NCI-H345 treated with DMSO at 0.1 percent for 48 hours (cell line): ENCODE measurements at regions not wholly inside any gene's neighbourhood (a gene's known extent, or its start where the extent isn't known, plus 50 kb on each side); places are given as distances from the start of the nearest gene placed in this dataset.
"Not testable (repeated sequence)": the region's sequence is repeated elsewhere in the genome, so short reads cannot be mapped to it uniquely, and the experiment has no call there.

ENCODE experiments used
- DNase-seq: peaks from one replicate; lab custom pipeline; 2025; ENCODE audit not compliant: unreplicated experiment; lab: John Stamatoyannopoulos, UW

DNA sequence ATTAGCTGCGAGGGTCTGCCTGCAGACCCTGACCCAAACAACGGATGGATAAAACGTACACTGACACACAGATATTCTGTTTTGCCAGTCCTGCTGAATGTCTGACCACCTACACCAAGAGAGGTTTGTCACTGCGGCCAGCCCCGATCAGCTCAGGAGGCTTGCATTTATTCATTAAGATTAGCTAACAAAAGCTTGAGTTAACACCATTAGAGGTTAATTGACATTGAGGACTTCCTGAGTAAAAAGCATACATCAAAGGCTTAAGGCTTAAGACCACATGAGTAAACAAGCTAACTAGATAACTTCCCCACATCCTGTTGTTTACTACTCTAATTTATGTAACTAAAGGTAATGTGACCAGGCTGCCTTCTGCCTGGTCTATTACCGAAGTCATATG is 198.1 kb upstream of the TRPC7 start:
- DNase-seq = no peak

DNA sequence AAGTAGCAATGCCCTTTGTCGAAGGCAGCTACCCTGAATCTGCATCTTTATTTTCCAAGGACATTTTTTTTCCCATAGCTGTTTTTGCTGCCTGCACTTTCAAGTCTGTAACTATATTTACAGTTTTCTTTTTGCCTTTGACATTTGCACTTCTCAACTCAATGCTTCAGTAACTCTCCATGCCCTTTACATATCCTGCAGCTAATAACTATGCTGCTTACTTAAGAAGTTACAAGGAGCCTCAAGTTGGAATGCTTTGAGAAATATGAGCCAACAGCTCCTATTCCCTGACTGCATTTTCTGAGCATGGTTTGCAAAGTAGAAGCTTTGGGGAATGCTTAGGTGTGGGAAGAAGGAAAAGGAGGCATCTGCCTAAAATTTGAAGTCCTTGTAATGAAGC is 194.8 kb upstream of the TRPC7 start:
- DNase-seq = no peak

- no peak for DNase-seq
Observed at GRCh38 chr5:136559651-136560050, 194.3 kb upstream of the TRPC7 start.

DNA sequence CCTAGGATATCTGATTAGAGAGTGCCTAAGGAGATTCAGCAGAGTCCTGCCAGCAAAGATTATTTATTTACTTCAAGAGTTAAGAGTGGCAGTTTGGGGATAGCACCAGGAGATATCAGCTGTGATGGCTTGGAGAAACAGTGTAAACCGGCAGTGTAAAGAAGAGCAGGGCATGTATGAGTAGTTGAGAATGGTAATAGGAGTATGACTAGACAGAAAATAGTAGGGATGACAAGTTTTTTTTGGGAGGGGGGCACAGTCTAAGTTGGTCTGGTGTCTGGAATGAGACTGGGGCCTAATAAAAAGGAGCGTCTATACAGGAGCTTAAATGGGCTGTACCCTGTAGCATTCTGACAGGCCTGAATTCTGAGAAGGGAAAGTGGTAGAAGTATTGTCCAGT is 181.8 kb upstream of the TRPC7 start:
- DNase-seq = not testable (repeated sequence)

- DNase-seq = not testable (repeated sequence)
Observed at GRCh38 chr5:136546441-136546840, 181.1 kb upstream of the TRPC7 start.

DNA sequence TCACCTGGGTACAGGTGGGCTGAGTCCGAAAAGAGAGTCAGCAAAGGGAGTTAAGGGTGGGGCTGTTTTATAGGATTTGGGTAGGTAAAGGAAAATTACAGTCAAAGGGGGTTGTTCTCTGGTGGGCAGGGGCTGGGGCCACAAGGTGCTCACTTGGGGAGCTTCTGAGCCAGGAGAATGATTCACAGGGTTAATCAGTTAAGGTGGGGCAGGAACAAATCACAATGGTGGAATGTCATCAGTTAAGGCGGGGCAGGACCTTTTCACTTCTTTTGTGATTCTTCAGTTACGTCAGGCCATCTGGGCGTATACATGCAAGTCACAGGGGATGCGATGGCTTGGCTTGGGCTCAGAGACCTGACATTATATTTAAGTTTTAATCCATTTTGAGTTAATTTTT is 179.7 kb upstream of the TRPC7 start:
- not testable (repeated sequence) for DNase-seq

GRCh38 chr5:136538534-136538933 is 173.2 kb upstream of the TRPC7 start:
- DNase-seq = no peak

DNA sequence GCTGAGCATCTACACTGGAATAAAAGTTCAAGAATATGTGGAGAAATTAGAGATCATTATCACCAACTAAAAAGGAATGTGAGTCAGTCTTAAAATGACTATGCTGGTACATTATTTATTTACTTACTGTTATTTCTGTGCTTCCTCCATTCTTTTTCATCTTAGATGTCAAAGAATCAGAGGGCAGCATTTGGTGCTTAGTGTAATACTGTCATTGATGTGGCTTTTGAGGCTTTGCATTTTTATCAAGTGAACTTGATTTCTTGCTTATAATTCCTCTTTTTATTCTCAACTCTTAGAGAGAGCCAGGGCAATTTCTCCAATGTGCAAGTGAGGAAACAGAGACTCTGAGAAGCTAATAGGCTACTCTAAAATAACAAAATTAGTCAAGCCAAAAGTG is 163.7 kb upstream of the TRPC7 start:
- DNase-seq = no peak

DNA sequence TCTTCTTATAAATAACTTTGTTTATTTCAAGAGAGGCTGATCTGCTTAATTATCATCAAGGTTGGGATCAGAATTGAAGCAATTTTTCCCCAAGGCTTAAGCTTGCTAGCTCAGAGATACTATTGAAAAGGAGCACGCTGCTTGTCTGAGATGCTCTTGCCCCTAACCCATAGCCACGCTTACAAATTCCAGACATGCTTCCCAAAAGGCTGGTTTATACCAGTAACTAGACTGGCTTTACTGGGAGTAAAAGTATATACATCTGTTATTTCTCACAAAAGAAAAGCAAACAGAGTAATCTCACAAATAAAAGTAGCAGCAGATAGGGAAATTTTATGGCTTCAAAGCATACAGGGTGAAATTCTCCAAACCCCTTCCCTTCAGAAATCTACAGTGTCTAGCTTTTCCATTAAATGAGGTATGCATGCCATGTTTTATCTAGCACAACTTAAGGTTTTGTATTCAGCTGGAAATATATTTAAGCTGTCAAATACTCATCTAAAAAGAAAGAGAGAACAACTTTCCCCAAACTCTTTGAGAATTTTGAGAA is 163.2 kb upstream of the TRPC7 start:
- no peak for DNase-seq

- DNase-seq = no peak
Observed at GRCh38 chr5:136527311-136527710, 162.0 kb upstream of the TRPC7 start.

DNA sequence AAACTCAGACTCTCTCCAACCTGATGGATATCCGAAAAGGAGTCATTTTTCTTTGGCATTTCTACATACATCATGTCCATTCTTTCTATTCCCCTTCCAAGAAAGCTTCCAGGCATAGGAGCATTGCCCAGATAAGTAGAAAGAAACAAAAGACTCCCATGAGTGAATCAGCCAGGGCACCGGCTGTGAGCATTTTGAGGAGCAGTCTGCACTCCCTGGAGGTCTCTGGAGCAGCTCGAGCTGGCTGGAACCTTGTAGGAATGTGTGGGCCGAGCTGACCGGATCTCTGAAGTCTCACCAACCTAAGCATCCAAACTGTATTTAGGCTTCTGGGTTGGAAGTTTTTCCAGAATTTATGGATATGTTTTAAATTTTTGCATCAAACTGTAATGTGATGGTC is 161.4 kb upstream of the TRPC7 start:
- DNase-seq = no peak

DNA sequence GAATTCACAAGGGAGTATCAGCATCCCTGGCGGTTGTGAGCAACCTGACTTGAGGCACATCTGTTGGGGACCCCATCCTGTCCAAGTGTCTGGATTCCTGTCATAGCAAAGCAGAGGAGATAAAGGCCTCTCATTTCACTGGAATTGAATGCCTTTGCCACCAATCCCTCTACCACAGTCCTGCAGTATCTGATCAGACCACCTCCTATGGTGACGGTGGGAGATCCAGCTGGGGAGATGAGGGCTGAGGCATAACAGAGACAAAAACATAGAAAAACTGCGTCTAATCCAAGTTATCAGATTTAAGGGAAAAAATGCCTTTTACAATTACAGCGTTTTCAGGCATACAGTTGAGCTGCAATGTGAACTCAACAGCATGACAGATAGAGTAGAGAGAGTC is 160.7 kb upstream of the TRPC7 start:
- no peak for DNase-seq

DNA sequence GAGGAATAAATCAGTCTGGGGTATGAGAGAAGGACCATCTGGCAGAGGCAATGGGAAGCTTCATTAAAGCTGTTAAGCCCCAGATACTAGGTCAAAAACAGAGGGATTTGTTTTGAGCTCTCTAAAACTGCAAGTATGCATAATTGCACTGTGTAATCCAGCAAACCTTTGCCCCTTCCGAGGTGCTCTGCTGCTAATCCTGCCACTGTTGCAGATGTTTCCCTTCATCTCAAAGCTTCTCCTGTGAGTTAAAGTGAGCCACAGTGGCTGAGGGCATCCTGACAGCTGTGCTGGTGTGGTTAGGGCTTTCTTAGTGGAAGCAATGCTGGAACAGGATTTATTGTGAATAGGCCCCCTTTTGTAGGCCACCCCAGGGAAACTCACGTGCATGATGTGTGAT is 160.3 kb upstream of the TRPC7 start:
- DNase-seq = no peak

DNA sequence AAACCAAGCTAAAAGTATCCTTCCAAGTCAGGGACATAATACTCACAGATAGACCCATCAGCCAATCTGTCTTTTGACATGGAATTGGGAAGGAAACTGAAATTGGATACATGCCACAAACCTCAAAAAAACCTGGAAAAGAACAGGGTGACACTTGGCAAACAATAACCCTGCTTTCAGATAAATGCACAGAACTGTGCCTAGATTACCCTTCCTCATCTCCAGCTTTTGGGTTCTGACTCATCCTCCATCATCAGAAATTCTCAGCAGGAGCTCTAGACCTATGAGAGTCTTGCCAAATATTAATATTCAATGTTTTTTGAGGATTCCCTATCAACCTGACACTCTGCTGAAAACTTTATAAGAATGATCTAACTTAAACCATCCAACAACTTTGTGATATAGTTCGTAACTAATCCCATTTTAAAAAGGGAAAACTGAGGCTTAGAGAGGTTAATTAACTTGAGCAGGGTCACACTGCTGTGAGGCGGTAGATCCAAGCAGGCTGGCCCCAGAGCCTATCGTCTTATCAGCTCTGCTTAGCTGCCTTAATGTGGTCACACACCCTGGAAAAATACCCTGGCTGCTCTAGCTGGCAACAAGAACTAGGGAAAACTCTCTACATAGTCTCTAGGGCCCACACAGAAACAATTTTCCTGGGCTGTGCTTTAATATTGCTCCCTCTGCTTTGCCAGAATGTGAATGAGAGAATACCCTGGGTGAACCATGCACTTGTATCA is 157.0 kb upstream of the TRPC7 start:
- DNase-seq = no peak

DNA sequence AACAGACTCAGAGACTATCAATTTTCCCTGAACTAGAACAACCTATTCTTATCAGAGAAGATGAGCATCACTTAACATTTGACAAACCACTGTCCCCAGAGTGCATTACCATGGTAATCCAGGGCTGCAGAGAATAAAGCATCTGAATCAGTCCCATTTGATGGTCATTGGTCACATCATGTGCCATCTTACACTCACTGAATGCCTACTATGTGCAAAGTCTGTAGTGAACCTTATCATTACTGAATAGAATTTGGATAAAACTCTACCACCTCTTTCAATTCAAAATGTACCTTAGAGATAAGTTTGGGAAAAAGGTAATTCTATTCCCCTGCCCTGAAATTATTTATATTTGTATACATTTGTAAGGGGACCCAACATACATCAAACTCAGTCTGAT is 156.4 kb upstream of the TRPC7 start:
- DNase-seq = no peak

- no peak for DNase-seq
Observed at GRCh38 chr5:136518814-136519213, 153.5 kb upstream of the TRPC7 start.

- no peak for DNase-seq
Observed at GRCh38 chr5:136518174-136518573, 152.8 kb upstream of the TRPC7 start.

DNA sequence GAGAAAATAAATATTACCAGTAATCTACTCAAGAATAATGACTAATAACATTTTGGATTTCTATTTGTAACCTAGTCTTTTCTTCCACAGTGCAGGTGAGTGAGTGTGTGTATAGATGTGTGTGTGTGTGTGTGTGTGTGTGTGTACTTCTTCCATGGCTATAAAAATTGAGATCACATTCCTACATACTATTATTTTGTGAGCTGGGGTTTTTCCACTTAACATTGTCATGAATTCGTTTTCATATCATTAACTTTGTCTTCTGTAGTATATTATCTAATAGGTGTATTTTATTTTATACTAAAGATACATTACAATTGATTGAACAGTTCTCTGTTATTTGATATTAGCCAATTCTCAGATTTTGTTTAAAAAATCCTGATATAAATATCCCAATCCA is 152.4 kb upstream of the TRPC7 start:
- DNase-seq = no peak

DNA sequence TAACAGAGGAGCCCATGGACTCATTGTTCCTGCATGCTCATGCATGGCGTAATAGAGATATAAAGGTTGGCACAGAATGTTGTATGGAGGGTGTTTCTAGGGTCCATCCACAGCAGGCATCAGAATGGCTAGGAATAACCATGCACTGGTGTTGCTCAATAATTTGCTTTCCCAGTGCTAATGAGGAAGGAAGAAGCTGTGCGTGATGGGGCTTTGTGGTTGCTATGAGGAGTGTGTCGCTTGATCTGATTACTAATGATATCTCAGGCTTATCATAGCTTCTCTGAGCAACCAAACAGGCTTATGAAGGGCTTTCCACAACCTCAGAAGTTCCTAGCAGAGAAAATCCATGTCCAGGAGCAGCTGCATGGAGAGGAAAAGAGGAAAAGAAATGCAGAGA is 151.3 kb upstream of the TRPC7 start:
- no peak for DNase-seq

GRCh38 chr5:136513430-136513829 is 148.1 kb upstream of the TRPC7 start:
- no peak for DNase-seq

GRCh38 chr5:136511046-136511445 is 145.7 kb upstream of the TRPC7 start:
- no peak for DNase-seq

- DNase-seq = no peak
Observed at GRCh38 chr5:136510481-136510880, 145.1 kb upstream of the TRPC7 start.

- no peak for DNase-seq
Observed at GRCh38 chr5:136506131-136506530, 140.8 kb upstream of the TRPC7 start.
